ENCODE measurements at regions not wholly inside any gene's neighbourhood (a gene's known extent, or its start where the extent isn't known, plus 50 kb on each side); places are given as distances from the start of the nearest gene placed in this dataset.

- DNase-seq (ENCODE audit: low read depth in 2 of 2), result no peak
Observed at GRCh38 chr11:122177238-122177637, 61.2 kb upstream of the BLID start.

DNA sequence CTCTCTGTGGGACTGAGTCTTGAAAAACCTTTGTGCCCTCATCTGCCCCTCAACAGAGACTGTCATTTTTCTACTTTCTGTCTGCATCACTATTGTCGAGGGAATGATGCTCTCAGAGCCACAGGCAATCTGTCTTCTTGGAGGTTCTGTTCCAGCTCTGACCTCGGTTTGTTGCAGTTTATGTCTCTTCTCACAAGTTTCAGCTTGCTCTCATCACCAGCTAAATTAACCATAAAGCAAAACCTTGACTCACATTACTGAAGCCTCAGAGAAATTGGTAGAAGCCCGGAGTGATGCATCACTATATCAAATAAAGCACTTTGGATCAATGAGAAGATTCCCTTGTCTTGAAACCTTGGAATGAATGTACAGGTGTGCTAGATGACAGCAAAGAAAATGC is 60.6 kb upstream of the BLID start:
- no peak for DNase-seq (ENCODE audit: low read depth in 2 of 2)

DNA sequence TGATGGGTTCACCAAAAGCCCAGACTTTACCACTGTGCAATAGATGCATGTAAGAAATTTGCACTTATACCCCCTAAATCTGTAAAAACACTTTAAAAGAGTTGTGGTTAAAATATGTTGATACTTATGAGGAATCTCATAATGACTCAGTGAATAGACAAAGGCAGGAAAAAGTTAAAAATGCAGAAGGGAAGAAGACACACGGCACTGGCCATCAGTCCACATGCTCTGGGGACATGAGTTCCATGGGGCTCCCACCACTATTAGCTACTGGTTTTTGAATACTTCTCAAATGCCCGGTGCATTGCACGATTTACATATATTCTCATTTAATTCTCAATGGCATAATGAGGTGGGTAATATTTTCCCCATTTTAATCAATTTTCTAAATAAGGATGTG is 59.3 kb upstream of the BLID start:
- no peak for DNase-seq (ENCODE audit: low read depth in 2 of 2)

GRCh38 chr11:122173587-122173986 is 57.6 kb upstream of the BLID start:
- DNase-seq (ENCODE audit: low read depth in 2 of 2), result no peak

DNA sequence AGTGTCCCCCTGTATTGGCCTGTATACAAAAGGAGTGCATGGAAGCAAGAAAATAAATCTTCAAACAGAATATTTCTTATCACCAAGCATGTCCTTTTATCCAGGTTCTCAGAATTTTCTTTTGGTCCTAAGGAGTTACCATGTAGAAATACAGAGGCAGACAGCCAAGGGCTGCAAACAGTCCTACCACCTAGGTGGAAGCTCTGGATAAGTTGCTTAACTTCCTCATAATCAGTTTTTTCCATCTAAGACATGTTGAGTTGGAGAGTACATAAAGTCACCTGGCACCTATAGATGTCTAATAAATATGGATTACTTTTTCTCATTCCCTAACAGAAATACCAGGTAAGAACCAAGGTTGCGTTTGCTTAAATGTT is 57.0 kb upstream of the BLID start:
- no peak for DNase-seq (ENCODE audit: low read depth in 2 of 2)

GRCh38 chr11:122172352-122173073 is 56.5 kb upstream of the BLID start:
- no peak for DNase-seq (ENCODE audit: low read depth in 2 of 2)

- peak in 1 of 2 donors; percentile 1 for DNase-seq (ENCODE audit: low read depth in 2 of 2)
Observed at GRCh38 chr11:122170815-122171475, 54.9 kb upstream of the BLID start.

GRCh38 chr11:122168218-122168617 is 52.2 kb upstream of the BLID start:
- no peak for DNase-seq (ENCODE audit: low read depth in 2 of 2)

GRCh38 chr11:122167100-122167499 is 51.1 kb upstream of the BLID start:
- no peak for DNase-seq (ENCODE audit: low read depth in 2 of 2)

GRCh38 chr11:122165607-122166371 is 49.8 kb upstream of the BLID start:
- no peak for DNase-seq (ENCODE audit: low read depth in 2 of 2)

Measured in stimulated activated CD8-positive, alpha-beta memory T cell treated with anti-CD3 and anti-CD28 coated beads, Interleukin-2, amount 100 ng/mL, for 48 hours (primary cell).